ENCODE measurements at regions not wholly inside any gene's neighbourhood (a gene's known extent, or its start where the extent isn't known, plus 50 kb on each side); places are given as distances from the start of the nearest gene placed in this dataset.

DNA sequence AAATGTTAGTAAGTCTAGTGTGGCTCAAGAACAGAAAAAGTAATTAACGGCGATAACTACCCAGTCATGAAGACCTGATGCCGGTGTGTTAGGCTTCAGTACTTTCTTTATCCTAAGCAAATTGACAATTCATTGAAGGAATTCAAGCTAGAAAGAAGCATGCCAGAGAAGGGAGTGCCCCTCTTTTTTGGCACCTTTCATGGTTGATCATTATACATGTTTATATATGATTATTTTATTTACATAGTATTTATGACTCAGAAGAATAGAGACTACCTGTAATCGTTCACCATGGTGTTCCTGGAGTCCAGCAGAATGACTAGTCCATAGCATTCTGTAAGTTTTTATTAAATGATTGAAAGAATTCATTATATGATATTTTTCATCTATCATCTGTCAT, 548.3 kb upstream of the SLIT2 start (continued):
- TF ChIP-seq, protein P1, sequence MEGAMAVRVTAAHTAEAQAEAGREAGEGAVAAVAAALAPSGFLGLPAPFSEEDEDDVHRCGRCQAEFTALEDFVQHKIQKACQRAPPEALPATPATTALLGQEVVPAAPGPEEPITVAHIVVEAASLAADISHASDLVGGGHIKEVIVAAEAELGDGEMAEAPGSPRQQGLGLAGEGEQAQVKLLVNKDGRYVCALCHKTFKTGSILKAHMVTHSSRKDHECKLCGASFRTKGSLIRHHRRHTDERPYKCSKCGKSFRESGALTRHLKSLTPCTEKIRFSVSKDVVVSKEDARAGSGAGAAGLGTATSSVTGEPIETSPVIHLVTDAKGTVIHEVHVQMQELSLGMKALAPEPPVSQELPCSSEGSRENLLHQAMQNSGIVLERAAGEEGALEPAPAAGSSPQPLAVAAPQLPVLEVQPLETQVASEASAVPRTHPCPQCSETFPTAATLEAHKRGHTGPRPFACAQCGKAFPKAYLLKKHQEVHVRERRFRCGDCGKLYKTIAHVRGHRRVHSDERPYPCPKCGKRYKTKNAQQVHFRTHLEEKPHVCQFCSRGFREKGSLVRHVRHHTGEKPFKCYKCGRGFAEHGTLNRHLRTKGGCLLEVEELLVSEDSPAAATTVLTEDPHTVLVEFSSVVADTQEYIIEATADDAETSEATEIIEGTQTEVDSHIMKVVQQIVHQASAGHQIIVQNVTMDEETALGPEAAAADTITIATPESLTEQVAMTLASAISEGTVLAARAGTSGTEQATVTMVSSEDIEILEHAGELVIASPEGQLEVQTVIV (IDR thresholded peaks at IDR 0.05; ENCODE audit: borderline replicate concordance, partially characterized antibody), result no peak
- TF ChIP-seq SREBF2 (IDR thresholded peaks at IDR 0.05; ENCODE audit: low read length) (no peak), SMAD5 (IDR thresholded peaks at IDR 0.05; ENCODE audit: low read depth) (no peak), FOXM1 (IDR thresholded peaks at IDR 0.05; ENCODE audit: low read depth, low read length) (no peak), ATF2 (IDR thresholded peaks at IDR 0.05; ENCODE audit: low read length) (no peak), NFXL1 (IDR thresholded peaks at IDR 0.05; ENCODE audit: borderline replicate concordance) (no peak), FOS (IDR thresholded peaks at IDR 0.05; ENCODE audit: borderline replicate concordance, extremely low read depth, insufficient read length) (no peak), BACH1 (IDR thresholded peaks at IDR 0.05; ENCODE audit: borderline replicate concordance) (no peak), ZNF622 (IDR thresholded peaks at IDR 0.05) (no peak), STAT3 (IDR thresholded peaks at IDR 0.05; ENCODE audit: low read depth, low read length) (no peak), YBX1 (IDR thresholded peaks at IDR 0.05) (no peak)

- ChIA-PET POLR2A (no interaction called here), SMC1A (ENCODE audit: uncharacterized antibody, unreplicated experiment) (interaction anchor here (1.0 kb wide), 1 partner anchor 9 kb away, joined by 3 read pairs; no protein-coding TSS in a partner anchor), CTCF (no interaction called here), RAD21 (ENCODE audit: unreplicated experiment) (no interaction called here)
- no peaks in the 10 kb centered on the region for H4K20me1 ChIP-seq (ENCODE audit: control insufficient read depth, insufficient read depth)
- H3K9ac ChIP-seq (ENCODE audit: control insufficient read depth, insufficient read depth, low read length), result no peak overlapping the region
- no peaks in the 10 kb centered on the region for H3K36me3 ChIP-seq (ENCODE audit: control insufficient read depth in 2 of 2, insufficient read depth in 2 of 2, low read length in 1 of 2)
- intact Hi-C loops (cut with micrococcal nuclease; ENCODE audit: unreplicated experiment) (no loop called here), in situ Hi-C loops (cut with MboI) (no loop called here)
- no peak overlapping the region for H2AFZ ChIP-seq (ENCODE audit: control insufficient read depth, low read depth, low read length)
- H3K4me3 ChIP-seq, result no peak overlapping the region
- H3K4me2 ChIP-seq (ENCODE audit: control insufficient read depth, insufficient read depth), result no peak overlapping the region
- H3K27me3 ChIP-seq (replicated peaks in 1 of 2; ENCODE audit: control insufficient read depth in 2 of 2, insufficient read depth in 2 of 2, low read length in 1 of 2), result no peaks in the 10 kb centered on the region
- no TSS peak for BruUV-seq (replicated peaks)
- no peaks in the 10 kb centered on the region for H3K4me1 ChIP-seq (ENCODE audit: control insufficient read depth, insufficient read depth, low read length)
- DNase-seq (ENCODE audit: low read depth, low spot score), result no peak
- H3K27ac ChIP-seq (ENCODE audit: control insufficient read depth, insufficient read depth), result no peak overlapping the region
- no peak for ATAC-seq
- 0% methylated on average over 2 of the region's 2 CpGs for WGBS (ENCODE audit: insufficient coverage, insufficient replicate concordance, low lambda C conversion rate, missing lambda C conversion rate)
- no peaks in the 10 kb centered on the region for H3K9me3 ChIP-seq (replicated peaks; ENCODE audit: control insufficient read depth, insufficient read depth, low read length)
- no peak for FAIRE-seq
- no peaks in the 10 kb centered on the region for H3K79me2 ChIP-seq (ENCODE audit: control insufficient read depth, insufficient read depth, low read length)
- TF ChIP-seq NR2C1 (IDR thresholded peaks at IDR 0.05) (no peak), PRDM15 (CRISPR knock-in tag; IDR thresholded peaks at IDR 0.05) (no peak), STAT1 (conservative IDR thresholded peaks at IDR 0.05) (no peak), PAX8 (IDR thresholded peaks at IDR 0.05) (no peak), JUNB (IDR thresholded peaks at IDR 0.05) (no peak), DPF2 (IDR thresholded peaks at IDR 0.05) (no peak), SREBF2 (IDR thresholded peaks at IDR 0.05; ENCODE audit: low read length) (no peak), RUNX3 (IDR thresholded peaks at IDR 0.05; ENCODE audit: low read length) (no peak), RELA (IDR thresholded peaks at IDR 0.05; ENCODE audit: borderline replicate concordance, partially characterized antibody) (no peak), TBL1XR1 (IDR thresholded peaks at IDR 0.05; ENCODE audit: low read depth, low read length) (no peak)
These were observed 550.7 kb upstream of the SLIT2 start for GRCh38 chr4:19700992-19701391.

Data from GM12878 (cell line).